ENCODE measurements at regions not wholly inside any gene's neighbourhood (a gene's known extent, or its start where the extent isn't known, plus 50 kb on each side); places are given as distances from the start of the nearest gene placed in this dataset.

DNA sequence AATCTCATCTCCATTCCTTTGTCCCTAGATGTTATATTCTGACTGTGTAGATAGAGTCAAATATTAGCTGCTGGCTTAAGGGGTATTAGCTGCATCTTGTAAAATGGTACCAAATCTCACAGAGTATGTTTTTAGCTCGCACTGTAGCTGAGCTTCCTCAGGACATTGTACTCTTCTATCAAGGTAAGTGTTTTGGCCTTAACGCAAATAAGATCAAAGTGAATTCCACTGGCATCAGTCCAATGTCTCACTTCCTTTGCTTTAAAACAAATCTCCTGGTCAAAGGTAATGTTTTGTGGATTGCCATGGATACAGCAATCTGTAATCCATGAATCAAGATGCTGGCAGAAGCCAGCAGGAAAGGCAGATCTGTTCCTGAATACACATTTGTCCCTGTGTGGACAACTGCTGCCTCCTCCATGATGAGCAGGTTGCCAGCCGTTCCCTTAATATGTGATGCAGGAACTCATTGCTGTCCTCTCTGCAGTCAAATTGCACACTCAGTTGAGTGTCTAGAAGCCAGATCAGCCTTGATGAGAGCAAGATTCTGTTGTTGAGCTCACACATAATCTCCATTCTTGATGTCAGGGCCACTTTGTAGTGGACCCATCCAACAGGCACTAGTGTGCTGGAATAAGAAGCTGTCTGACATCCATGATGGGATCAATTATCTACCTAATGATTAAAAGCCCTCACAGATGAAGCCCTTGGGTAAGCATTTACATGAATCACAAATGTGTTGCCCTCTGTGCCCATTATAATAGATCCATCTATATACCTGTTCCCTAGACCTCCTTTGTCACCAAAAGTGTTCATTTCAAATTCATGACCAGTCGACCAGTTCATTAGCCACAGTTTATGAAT lies 96.6 kb upstream of the AGTR1 start:
- Histone ChIP-seq H3K4me1 (peaks cover under 1 to 54% (median 41%) of the 10 kb centered on the region in 4 donors), H3K36me3 (no peaks in the 10 kb centered on the region), H3K4me3 (no peak overlapping the region), H3K27me3 (no peaks in the 10 kb centered on the region), H3K27ac (replicated peaks in 1 of 4) (peak overlapping the region in 2 of 4 donors; percentile 56 to 58), H3K9me3 (no peaks in the 10 kb centered on the region)
- no peak for DNase-seq (ENCODE audit: extremely low spot score)
- intact Hi-C loops (cut with DNase I) = no loop called here
- WGBS = 68% methylated on average over 4 of the region's 4 CpGs
- TF ChIP-seq, protein P1, sequence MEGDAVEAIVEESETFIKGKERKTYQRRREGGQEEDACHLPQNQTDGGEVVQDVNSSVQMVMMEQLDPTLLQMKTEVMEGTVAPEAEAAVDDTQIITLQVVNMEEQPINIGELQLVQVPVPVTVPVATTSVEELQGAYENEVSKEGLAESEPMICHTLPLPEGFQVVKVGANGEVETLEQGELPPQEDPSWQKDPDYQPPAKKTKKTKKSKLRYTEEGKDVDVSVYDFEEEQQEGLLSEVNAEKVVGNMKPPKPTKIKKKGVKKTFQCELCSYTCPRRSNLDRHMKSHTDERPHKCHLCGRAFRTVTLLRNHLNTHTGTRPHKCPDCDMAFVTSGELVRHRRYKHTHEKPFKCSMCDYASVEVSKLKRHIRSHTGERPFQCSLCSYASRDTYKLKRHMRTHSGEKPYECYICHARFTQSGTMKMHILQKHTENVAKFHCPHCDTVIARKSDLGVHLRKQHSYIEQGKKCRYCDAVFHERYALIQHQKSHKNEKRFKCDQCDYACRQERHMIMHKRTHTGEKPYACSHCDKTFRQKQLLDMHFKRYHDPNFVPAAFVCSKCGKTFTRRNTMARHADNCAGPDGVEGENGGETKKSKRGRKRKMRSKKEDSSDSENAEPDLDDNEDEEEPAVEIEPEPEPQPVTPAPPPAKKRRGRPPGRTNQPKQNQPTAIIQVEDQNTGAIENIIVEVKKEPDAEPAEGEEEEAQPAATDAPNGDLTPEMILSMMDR (IDR thresholded peaks at IDR 0.05) = no peak
- no peak for TF ChIP-seq POLR2A (IDR thresholded peaks at IDR 0.05; ENCODE audit: low read depth)

DNA sequence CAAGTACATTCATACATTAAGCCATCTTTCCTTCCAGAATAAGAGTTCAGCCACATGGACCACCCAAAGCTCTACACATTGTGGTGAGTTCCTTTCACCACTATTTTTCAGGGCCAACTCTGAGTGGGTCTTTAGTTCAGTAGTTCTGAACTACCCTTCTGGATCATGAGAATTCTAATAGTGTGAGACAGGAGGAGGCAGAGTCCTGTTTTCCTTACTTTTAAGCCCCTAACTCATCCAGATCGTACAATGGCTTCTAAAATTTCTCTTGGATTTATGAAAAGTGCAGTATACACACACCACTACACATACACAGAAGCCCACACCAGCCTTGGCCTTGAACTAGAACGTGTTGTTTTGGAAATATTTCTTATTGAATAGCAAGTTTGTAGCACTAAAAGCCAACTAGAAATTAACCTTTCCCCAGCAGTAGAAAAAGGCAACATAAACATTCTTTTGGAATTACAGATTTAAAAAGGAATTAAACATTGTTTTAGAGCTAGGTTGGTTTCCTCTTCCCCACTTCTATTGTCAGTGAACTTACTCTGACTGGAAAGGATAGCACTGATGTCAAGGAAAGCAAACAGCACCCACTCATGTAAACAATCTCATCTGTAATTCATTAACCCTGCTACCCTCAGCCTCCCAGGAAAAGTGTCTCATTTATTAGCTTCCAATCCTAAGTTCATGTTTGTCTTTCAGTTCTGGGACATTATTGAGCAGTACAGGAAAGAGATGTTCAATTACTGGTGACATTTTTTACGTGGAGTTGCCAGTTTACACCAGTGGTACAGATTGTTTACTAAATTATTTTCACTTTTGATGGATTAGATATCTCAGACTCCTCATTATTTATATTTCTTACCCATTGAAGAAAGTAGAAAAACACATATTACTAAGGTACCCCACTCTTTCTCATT lies 95.7 kb upstream of the AGTR1 start:
- no peaks in the 10 kb centered on the region for H3K36me3 ChIP-seq
- no peaks in the 10 kb centered on the region for H3K27me3 ChIP-seq
- H3K4me3 ChIP-seq = no peak overlapping the region
- peak overlapping the region; percentile 44 to 58 (median 55) for H3K27ac ChIP-seq (replicated peaks in 1 of 4)
- peaks cover 8 to 63% (median 50%) of the 10 kb centered on the region in 4 donors for H3K4me1 ChIP-seq
- TF ChIP-seq EP300 (IDR thresholded peaks at IDR 0.05) (no peak), POLR2AphosphoS5 (IDR thresholded peaks at IDR 0.05) (no peak), POLR2A (IDR thresholded peaks at IDR 0.05; ENCODE audit: low read depth) (no peak)
- TF ChIP-seq, protein P1 (IDR thresholded peaks at IDR 0.05) = no peak
- no peak for DNase-seq (ENCODE audit: extremely low spot score)
- WGBS = 43% methylated on average over 3 of the region's 3 CpGs
- intact Hi-C loops (cut with DNase I) = no loop called here
- H3K9me3 ChIP-seq = no peaks in the 10 kb centered on the region

DNA sequence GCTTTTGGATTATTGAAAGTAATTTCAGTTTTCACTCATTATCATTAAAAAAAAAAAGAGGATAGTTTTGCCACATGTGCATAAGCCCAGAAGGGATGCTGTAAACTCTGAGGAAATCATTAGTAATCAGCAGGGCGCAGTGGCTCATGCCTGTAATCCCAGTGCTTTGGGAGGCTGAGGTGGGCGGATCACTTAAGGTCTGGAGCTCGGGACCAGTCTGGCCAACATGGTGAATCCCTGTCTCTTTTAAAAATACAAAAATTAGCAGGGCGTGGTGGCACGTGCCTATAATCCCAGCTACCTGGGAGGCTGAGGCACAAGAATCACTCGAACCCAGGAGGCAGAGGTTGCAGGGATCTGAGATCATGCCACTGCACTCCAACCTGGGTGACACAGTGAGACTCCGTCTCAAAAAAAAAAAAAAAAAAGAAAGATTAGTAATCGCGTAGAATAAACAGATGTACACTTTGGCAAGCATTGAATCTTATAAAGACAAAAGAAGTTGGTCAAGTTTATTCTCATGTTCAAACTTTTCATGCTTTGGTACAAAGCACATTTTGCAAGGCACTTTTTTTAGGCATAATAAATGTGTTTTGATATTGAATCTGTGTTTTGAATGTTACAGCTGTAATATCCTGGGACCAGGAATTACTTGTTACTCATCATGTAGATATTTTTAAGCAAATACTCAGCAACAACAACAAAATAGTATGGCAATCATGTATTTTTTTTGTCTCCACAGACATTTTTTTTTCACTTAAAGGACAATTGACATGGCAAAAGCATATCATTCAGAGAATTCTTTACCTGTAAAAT lies 93.2 kb upstream of the AGTR1 start:
- H3K27me3 ChIP-seq = no peaks in the 10 kb centered on the region
- H3K4me1 ChIP-seq = peaks cover 10 to 71% (median 59%) of the 10 kb centered on the region in 4 donors
- no peak for DNase-seq (ENCODE audit: extremely low spot score)
- TF ChIP-seq POLR2A (IDR thresholded peaks at IDR 0.05; ENCODE audit: low read depth) (no peak), POLR2AphosphoS5 (IDR thresholded peaks at IDR 0.05) (no peak), EP300 (IDR thresholded peaks at IDR 0.05) (no peak)
- TF ChIP-seq, protein P1 (IDR thresholded peaks at IDR 0.05) = no peak
- H3K36me3 ChIP-seq = no peaks in the 10 kb centered on the region
- peak overlapping the region; percentile 34 to 56 (median 54) for H3K27ac ChIP-seq (replicated peaks in 1 of 4)
- no peaks in the 10 kb centered on the region for H3K9me3 ChIP-seq
- 56% methylated on average over 9 of the region's 9 CpGs for WGBS
- H3K4me3 ChIP-seq = no peak overlapping the region
- intact Hi-C loops (cut with DNase I) = no loop called here

DNA sequence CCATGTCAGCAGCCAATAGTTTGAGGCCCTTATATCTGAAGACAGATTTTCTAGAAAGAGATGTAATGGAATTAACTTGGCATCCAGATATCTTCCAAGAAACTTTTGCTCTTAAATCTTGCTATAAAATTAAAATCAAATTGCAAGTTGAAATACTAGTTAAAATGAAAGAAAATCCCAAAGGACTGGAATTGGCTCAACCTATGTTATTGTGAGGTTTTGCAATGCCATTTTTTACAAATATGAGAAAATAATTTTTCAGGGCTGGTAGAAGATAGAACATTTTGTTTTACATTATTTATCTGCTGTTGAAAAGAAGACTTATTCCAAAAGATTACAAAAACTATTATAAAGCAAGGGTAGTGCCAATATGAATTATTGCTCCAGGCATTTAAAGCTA lies 92.2 kb upstream of the AGTR1 start:
- no peaks in the 10 kb centered on the region for H3K27me3 ChIP-seq
- H3K27ac ChIP-seq (replicated peaks in 1 of 4) = peak overlapping the region in 3 of 4 donors; percentile 74 to 79 (median 77)
- no peaks in the 10 kb centered on the region for H3K36me3 ChIP-seq
- no peaks in the 10 kb centered on the region for H3K9me3 ChIP-seq
- intact Hi-C loops (cut with DNase I) = no loop called here
- TF ChIP-seq POLR2A (IDR thresholded peaks at IDR 0.05; ENCODE audit: low read depth) (no peak), POLR2AphosphoS5 (IDR thresholded peaks at IDR 0.05) (no peak), EP300 (IDR thresholded peaks at IDR 0.05) (no peak)
- TF ChIP-seq, protein P1 (IDR thresholded peaks at IDR 0.05) = no peak
- peaks cover 10 to 71% (median 59%) of the 10 kb centered on the region in 4 donors for H3K4me1 ChIP-seq
- no peak for DNase-seq (ENCODE audit: extremely low spot score)
- H3K4me3 ChIP-seq = no peak overlapping the region
